Stimulated activated CD8-positive, alpha-beta memory T cell treated with anti-CD3 and anti-CD28 coated beads, Interleukin-4, amount 100 ng/mL, for 48 hours (primary cell): ENCODE measurements at regions not wholly inside any gene's neighbourhood (a gene's known extent, or its start where the extent isn't known, plus 50 kb on each side); places are given as distances from the start of the nearest gene placed in this dataset.

ENCODE experiments used
- DNase-seq: peaks from one replicate; pipeline ENCODE4 v3.0.0-alpha.2; 2020

DNA sequence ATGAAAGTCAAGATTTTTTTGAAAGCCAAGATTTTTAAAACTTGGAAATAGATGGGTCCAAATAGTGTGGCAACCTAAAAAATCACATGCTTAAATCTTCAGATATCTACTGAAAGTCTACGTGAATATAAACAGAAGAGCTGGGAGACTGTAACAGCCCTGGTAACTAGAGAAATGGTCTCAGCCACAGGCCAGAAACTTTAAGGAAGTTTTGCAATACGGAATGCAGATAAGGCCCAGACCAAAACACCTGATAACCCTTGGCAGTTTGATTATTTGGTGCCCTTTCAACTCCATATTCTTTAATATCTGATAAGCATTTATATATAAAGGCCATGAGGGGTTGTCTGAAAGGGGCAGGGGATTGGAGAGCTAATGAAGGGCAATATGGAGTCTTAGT lies 537.3 kb upstream of the TGFBR2 start:
- no peak for DNase-seq

DNA sequence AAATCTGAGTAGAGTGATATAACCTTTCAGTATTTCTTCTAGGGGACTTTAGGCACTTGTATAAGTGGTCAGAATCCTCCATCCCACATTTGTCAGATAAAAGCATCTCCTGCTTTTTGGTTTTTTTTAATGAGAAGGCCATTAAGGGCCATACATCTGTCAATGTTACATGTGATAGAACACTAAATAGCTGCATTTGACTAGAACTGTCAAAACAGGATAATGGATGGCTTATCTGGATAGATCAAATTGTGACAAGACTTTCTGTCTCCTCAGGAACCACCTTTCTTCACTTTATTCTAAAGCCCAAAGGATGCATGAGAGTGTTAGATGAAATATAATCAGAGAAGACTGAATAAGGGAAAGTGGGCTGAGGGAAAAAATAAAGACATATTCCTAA lies 533.4 kb upstream of the TGFBR2 start:
- no peak for DNase-seq

DNA sequence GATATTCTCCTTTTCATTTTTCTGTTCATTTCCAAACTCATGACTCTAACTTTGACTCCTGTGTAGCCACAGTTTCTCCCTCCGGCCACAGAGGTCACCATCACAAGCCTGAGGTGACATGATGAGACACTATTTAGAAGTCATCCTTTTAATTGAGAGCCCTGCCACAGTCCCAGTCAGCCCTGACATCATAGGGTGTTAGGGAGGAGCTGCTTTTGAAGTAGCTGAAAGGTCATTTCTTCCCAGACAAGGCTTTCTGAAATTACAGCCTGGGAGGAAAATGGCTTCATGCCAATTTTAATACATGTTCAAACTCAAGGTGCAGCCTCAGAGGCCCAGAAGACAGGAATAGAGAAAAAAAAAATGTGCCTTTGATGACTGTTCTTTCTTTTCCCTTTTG lies 532.8 kb upstream of the TGFBR2 start:
- no peak for DNase-seq

DNA sequence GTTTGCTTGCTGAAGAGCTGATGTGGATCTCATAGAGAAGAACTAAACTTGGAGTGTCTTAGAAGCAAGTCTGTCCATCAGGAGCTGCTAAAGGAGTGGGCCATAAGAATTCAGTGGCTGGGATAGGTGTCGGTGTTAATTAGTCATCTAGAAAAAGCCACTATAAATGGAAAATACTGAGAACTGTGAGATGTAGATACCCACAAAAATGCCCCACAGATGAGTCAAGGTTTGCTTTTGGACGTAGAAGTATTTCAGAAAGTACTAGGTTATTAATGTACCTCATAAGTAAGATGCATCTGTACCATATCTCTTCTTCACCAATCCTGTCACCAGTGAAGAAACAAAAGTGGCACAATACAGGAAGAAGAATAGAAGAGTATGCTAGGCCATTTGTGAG lies 530.9 kb upstream of the TGFBR2 start:
- no peak for DNase-seq

DNA sequence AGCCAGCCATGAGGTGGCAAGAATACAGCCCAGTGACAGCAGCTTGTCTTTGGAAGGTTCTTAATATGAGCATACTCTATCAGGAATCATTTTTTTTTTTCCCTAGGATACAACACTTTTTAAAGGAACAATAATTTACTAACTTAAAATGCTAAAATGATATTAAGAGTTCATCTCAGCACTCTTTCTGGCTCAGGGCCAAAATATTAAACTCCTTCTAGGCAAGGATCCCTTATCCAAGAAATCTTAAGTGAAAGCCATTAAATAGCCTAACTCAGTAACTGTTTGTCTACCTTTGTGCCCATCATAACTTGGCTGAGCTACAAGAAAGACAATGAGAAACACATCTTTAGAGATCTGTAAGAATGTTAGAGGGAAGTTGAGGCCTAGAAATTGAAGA lies 529.5 kb upstream of the TGFBR2 start:
- no peak for DNase-seq

DNA sequence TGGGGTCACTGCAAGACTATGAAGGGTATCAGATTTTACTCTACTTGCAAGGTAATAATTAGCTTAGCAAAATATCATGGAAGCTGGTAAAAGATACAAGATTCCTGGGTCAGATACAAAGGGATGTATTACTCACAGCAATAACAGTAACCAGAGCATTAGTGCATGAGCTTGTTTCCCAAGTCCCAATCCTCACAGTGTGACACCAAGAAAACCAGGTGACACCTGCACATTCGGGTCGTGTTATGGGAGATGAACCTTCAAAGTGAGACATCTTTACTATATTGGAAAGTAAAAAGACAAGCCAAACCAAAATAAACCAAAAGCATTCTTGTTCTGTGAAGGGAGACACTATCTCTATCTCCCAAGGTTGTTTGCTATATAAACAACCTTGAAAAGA lies 528.7 kb upstream of the TGFBR2 start:
- DNase-seq = no peak

DNA sequence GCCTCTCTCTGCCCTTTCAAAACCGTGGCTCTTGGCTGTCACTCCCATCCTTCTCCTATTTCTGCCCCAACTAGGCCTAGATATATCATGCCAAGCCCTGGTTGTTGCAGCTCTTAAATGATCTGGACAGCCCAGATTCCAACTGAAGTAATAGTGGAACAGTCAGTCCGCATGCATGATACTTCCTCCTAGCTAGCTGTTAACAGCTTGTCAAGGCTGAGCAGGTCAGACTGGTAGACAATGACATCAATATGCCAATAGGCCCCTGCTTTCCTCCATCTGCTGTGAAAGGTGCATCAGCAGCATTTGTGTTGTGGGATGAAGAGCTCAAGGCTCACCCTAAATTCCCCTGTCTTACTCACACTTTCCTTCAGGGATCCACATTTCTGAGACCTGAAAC lies 527.7 kb upstream of the TGFBR2 start:
- no peak for DNase-seq

DNA sequence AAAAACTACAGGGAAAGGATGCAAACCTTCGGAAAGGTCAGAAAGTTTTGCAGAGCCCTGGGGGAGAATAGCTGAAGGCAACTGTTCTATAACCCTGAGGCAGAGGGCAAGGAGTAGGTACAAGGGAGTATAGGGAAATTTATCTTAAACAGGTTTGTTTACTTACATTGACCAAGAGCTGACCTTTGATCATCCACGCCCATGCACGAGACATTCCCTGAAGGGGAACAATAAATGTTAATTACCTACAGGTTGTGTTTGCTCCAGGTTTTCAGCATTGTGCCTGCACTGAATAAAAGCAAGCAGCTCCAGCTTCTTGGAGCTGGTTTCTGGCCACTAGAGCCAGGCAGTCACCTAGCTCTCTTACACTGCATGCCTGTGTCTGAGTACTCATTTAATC lies 524.5 kb upstream of the TGFBR2 start:
- no peak for DNase-seq

DNA sequence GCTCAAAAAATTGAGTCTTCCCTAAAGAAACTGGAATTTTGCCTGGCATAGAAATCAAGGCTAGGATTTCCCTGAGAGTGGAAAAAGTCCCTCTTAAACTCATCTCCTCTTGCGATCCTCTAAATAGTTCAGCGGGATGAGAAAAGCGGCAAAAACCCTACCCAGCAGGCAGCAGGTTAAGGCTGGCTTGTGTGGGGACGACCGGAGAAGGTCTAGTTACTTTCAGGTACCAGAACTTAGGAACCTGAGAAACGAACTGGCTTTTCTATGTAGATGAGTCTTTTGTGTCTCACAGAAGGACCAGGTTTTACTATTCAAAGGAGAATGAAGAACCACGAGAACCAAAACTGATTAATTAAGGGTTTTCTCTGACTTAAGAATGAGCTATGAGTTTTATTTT lies 523.7 kb upstream of the TGFBR2 start:
- DNase-seq = no peak

DNA sequence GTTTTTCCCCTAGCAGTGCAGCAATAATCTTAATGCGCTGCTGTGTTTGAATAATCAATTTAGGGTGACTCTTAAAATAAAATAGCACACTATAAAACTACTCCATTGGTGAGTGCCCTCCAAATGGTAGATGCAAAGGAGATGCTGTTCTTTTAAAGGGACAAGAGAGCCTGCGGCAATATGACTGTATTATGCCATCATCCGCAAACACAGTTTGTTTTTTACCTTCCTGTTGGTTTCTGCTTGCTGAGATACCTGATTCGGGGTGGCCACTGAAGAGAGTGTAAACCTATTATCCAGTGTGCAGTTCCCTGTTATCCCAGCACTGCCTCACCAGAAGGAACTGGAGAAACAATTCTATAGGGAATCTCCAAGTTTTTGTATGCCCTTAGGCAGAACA lies 523.1 kb upstream of the TGFBR2 start:
- DNase-seq = no peak

DNA sequence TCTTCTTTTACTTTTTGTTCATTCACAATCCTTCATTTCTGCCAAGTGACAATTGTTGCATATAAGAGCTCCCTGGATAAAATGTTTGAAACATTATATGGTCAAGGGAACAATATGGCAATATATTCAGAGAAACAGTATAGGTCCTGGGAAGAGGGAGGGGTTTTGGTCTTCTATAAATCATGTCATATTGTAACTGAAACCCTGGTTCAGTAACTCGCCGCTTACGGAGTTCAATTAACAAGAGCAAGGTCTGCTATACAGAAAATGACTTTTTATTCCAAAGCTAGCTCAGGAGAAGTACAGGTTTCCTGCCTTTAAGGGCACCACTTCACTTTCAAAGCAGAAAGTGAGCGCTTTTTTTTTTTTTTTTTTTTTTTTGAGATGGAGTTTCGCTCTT lies 522.1 kb upstream of the TGFBR2 start:
- no peak for DNase-seq

DNA sequence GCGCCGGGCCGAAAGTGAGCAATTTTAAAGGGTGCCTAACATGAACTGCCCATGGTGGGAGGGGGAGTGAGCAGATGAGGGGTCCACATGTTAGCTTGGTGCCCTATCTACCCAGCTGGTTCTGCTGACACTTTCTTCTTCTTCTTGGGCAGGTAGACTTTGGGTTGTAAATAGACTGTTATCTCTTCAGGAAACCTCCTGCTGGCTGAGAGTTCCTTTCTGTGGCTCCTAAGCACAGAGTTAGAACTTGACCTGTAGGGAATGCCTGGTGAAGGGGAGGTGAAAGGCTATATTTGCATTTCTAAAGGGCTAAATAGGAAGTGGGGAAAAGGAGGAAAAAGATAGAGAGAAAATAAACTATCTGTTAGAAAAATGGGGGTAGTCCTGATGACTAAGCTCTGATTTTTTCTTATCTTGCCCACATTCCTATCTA lies 521.4 kb upstream of the TGFBR2 start:
- no peak for DNase-seq

DNA sequence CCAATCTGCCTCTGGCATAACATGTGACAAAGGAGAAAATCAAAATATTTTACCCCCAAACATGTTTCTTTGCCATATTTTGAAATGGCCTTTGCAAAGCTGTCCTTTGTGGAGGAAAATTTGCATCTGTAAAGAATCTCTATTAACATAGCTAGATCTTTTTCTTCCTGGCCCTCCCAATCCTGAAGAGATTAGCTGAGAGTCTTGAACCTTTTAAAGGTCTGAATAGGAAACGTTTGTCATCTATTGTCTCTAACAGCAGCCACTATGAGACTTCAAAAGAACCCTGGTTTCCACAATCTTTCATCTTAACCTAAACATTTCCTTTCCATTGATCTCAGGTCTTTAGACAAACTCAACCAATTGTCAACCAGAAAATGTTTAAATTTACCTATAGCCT lies 520.9 kb upstream of the TGFBR2 start:
- no peak for DNase-seq

DNA sequence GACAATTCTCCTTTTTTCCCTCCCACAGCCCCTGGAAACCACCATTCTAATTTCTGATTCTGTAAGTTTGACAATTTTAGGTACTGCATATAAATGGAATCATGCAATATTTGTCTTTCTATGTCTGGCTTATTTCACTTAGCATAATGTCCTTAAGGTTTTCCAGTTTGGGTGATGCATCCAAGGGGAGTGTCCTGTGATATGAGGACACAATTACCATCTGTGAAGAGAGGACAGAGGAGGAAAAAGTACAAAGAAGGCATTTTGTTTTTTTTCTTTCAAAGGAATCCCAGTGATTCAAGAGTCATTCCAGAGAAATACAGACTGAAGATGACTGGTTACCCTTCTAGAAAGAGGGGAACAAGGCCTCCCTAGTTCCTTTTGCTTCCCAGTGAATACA lies 514.7 kb upstream of the TGFBR2 start:
- no peak for DNase-seq

DNA sequence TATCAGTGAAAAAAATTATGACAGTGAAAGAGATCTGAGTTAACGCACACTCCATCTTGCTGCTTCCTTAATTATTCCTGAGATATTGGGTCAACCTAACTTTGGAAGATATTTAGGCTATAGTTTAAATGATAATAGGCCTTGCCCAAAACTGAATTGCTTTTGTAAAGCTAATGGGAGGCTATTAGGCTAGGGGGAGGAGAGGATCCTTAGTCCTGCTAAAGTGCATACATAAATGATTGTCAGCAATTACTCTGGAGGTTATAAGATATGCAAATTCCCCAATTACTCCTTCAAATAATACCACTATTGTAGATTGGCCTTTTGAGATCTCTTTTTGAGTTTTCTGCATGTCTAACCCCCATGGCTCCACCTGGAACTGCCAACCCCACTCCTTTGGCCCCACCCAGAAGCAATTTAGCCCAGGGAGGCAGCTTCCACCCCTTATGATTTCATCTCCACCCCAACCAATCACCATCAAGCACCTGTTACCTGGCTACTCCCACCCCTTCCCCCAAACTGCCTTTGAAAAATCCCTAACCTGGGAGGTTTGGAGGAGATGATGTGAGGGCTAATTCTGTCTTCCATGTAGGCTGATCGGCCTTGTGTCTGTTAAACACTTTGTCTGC lies 509.3 kb upstream of the TGFBR2 start:
- no peak for DNase-seq

DNA sequence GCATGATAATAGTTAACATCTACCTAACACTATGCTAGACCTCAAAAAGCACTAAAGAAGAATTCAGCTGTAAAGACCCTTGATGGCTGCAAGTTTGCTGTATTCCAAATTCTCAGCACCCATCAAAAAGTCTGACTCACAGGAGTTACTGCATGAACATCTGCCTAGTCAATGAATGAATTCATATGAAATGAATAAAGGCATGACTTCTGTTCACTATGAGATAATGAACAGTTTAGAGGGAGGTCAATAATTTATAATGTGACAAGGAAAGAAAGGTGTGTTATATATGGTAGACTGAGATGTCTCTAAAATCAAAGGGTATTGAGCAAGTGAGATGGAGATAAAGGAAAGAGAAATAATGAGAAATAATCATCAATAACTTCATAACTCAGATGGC lies 508.2 kb upstream of the TGFBR2 start:
- no peak for DNase-seq

DNA sequence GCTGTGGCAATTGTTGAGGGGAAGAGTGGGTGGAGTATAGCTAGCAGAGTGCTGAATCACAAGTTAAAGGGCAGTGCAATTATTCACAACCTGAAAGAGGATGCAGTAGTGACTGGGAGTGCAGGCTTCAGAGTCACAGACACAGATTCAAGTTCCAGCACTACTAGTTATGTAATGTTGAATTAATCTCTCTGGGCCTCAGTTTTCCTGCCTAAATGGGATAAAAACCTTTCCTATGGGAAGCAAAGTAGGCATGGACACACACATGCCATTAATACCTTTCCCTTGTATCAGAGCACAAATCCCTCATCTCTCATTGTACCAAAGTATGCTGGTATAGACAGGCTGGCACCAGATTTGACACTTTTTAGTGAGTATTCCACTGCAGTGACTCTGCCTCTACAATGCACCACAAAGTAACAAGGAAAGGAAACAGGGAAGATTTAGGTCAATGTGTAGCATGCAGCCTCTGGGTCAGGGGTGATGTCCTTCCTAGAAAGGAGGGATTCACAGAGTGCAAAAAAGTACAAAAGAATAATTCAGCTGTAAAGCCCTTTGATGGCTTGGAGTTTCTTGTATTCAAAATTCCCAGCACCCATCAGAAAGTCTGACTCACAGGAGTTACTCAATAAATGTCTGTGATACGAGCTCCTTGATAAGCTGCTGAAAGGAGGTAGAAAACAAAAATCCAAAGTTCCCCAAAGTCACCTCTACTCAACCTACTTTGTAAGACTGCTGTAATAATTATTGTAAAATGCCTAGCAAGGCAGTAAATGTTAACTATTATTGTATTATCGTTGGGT lies 507.5 kb upstream of the TGFBR2 start:
- DNase-seq = no peak

DNA sequence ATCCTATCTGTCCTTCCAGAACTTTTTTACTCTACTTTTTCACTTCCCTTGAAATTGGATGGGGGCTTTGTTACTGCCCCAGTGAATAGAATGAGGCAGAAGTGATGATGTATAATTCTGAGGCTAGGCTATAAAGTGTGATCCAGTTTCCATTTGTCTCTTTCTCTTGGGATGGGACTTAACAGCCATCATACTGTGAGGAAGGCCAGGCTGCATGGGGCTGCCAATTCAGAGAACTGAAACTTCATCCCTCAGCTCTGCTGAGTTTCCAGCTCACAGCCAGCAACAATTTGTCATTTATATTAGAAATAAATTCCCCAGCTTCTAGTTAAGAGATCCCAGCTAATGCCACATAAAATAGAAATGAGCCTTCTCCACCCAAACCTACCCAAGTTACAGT lies 504.0 kb upstream of the TGFBR2 start:
- DNase-seq = no peak

DNA sequence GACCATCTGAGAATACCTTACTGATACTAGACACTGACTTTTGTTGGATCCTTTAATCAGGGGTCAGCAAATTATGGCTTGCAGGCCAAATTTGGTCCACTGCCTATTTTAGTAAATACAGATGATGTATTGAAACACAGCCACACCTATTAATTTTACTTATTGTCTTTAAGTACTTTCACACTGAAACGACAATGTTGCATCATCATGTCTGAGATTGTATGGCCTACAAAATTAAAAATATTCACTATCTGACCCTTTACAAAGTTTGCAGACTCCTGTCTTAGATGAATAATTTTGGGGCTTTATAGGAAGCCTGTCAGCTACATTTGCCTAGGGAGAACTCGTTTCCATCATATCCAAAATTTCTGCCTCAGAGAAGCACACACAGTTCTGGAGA lies 503.2 kb upstream of the TGFBR2 start:
- DNase-seq = no peak

DNA sequence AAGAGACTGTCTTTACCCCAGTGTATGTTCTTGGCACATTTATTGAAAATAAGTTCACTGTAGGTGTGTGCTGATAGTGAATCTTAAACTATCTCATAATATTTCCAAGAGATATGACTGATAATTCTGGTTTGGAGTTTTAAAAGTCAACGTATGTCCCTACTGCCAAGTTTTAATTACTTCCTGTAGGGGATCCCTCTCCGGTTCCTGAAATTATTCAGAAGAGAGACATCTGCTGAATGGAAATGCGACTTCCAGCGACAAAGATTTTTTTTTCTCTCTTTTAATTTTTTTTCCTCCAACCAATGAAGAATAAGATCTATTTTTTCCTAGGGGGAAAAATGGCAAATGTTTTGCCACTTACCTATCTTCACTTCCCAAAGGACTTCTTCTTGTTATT lies 498.9 kb upstream of the TGFBR2 start:
- DNase-seq = no peak

DNA sequence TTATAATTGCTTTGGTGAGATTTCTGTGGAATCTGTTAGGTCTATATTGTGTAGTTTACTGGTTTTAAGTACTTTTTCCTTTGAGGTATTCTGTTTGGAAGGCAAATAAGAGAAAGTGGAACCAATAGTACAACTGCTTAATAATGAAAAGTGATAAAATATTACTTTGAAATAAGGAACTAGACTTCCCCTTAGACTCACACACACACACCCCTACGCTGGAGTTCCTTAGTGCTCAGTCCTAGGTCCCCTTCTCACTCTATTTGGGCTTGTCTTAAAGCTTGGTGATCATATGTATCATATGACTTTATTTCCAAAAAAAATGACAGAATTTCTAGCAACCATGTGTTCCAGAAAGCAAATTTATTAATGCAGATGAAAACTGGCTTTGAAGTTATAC lies 494.0 kb upstream of the TGFBR2 start:
- no peak for DNase-seq

DNA sequence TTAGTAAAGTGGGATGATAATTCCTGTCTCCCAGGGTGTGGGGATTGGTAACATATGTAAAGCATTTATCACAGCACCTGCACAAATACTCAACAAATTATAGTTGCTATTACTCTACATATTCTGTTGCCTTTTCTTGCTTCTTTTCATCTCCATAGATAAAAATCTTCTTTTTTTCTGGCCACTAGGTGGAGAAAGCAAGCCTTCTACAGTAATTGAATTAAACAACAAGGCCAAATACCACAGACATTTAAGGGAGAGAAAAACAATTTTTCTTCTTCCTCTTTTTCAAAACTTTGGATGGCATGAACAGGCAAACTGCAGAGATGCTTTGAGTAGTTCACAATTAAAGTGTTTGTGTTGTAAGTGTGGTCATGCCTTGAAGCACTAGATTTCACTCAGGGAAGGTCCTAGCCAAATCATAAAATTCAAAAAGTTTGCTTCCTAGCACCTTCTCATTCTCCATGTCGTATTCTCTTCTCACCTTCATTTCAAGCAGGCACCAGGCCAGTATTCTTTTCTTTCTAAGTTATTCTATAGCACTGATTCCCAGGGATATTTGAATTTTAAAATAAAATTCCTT lies 493.4 kb upstream of the TGFBR2 start:
- DNase-seq = no peak

DNA sequence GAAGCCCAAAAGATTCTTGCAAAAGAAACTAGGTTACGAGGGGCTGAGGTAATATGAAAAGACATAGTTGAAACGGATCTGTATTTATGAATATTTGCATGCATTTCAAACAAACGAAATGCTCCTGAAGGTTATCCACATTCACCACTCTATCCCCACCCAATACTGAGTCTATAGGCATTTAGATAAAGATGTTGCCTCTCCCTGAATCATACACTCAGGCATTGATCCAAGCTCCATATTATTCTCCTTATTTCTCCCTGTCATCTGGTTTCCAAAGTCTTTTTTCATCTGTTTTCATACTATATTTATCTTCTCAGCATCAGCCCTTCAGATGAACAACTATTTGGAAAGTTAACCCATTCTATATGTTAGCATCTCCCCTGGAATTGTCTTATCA lies 492.5 kb upstream of the TGFBR2 start:
- DNase-seq = no peak

DNA sequence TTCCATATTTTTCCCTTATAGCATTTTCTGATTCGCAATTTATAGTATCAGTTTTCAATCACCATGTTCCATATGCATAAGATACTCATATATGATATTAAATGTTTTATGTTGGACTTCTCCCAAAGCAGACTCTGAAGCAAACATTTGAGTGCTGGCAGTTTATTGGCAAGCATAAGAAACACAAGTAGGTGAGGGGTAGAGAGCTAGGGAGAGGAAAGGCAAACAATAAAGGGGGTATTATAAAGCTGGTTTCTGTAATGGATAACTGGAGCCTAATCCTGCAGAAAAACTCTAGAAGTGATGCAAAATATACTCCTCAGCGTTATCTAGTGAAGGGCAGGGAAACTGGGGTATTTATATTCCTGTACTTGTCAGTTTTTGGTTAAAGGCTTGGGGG lies 491.5 kb upstream of the TGFBR2 start:
- DNase-seq = no peak

DNA sequence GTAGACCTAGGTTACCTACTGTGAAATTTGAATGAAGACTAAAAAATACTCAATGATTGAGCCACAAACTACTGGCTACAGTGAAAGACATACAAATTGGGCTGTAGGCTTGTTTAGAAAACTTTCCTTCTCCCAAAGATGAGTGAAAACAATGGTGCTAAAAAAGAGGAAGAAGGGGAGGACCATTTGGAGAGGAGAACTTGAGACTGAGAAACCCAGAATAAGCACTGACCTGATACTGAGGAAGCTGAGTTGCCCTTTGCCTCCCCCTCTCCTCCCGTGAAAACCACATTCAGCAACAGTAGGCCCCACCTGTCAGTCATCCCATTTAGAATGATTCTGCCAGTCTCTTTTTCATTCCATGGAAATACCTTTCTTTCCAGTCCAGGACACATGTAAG lies 484.0 kb upstream of the TGFBR2 start:
- DNase-seq = no peak
